B cell (primary cell): ENCODE measurements at regions not wholly inside any gene's neighbourhood (a gene's known extent, or its start where the extent isn't known, plus 50 kb on each side); places are given as distances from the start of the nearest gene placed in this dataset.

Experiments used
- ATAC-seq: fragments of 200-7000 bp; cut with Tn5 transposase; one replicate; pipeline ENCODE4 v1.10.0; 2021; ENCODE audit warnings: low read depth, mild to moderate bottlenecking, moderate number of reproducible peaks, moderate library complexity
- CTCF ChIA-PET: fragments of 350-600 bp; sonication (Branson Sonifier 250); formaldehyde crosslinking; loops from one replicate; lab custom pipeline; 2021; ENCODE audit warnings: antibody characterized with exemption, inconsistent platforms; lab: Charles Lee
- POLR2A ChIA-PET: fragments of 350-600 bp; sonication (Branson Sonifier 250); formaldehyde crosslinking; loops from one replicate; lab custom pipeline; 2021; ENCODE audit warnings: antibody characterized with exemption; lab: Charles Lee
- DNase-seq: peaks from one replicate; pipeline ENCODE4 v3.0.0; 2013
- H2AFZ ChIP-seq: 2 replicates; pipeline ENCODE4 v1.6.1; 2012; ENCODE audit warnings: mild to moderate bottlenecking, low read depth, low read length; ENCODE audit not compliant: insufficient read depth, poor library complexity, severe bottlenecking
- H3K27ac ChIP-seq, 2 donors: 1 replicate in 1 of 2; 2 replicates in 1 of 2; pipeline ENCODE4 v1.5.1; 2012 to 2013; ENCODE audit warnings: low read length in 2 of 2, mild to moderate bottlenecking in 2 of 2, moderate library complexity in 1 of 2
- H3K27me3 ChIP-seq, 4 experiments: fragments of 200-600 bp in 1 of 4; sonication (generic) in 1 of 4; replicated peaks in 1 of 4; 1 replicate in 2 of 4; 2 replicates in 2 of 4; pipeline versions ENCODE4 v1.6.1 to v1.7.0; 2013 to 2016; ENCODE audit warnings: low read length in 3 of 4, mild to moderate bottlenecking in 2 of 4, mixed read lengths in 1 of 4, moderate library complexity in 1 of 4; ENCODE audit not compliant: insufficient read depth in 4 of 4, control insufficient read depth in 3 of 4; ENCODE audit errors: control extremely low read depth in 1 of 4
- H3K36me3 ChIP-seq, 2 experiments: replicated peaks in 1 of 2; 1 replicate in 1 of 2; 2 replicates in 1 of 2; pipeline versions ENCODE4 v1.6.1 to v1.7.1; 2013; ENCODE audit warnings: low read length in 1 of 2; ENCODE audit not compliant: insufficient read depth in 2 of 2, control insufficient read depth in 1 of 2; ENCODE audit errors: control extremely low read depth in 1 of 2, extremely low read depth in 1 of 2
- H3K4me1 ChIP-seq, 2 donors: fragments of 200-600 bp in 1 of 2; sonication (generic) in 1 of 2; 1 replicate in 1 of 2; 2 replicates in 1 of 2; pipeline versions ENCODE4 v1.5.1 to v1.6.1; 2013 to 2017; ENCODE audit warnings: low read length in 2 of 2; ENCODE audit not compliant: control insufficient read depth in 2 of 2, insufficient read depth in 2 of 2
- H3K4me2 ChIP-seq: replicated peaks from 2 replicates; pipeline ENCODE3; 2012; ENCODE audit warnings: mild to moderate bottlenecking, low read depth, low read length; ENCODE audit not compliant: poor library complexity, severe bottlenecking
- H3K4me3 ChIP-seq, 5 experiments: fragments of 200-600 bp in 1 of 5; sonication (generic) in 1 of 5; 1 replicate in 3 of 5; 2 replicates in 2 of 5; pipeline versions ENCODE4 v1.5.1 to v1.7.0; 2011 to 2016; ENCODE audit warnings: low read length in 4 of 5, mild to moderate bottlenecking in 4 of 5, low read depth in 2 of 5, control low read depth in 1 of 5, moderate library complexity in 1 of 5; ENCODE audit not compliant: insufficient read depth in 1 of 5; ENCODE audit errors: control extremely low read depth in 1 of 5, extremely low read depth in 1 of 5
- H3K79me2 ChIP-seq: fragments of 200-600 bp; sonication (generic); one replicate; pipeline ENCODE4 v1.6.0; 2016; ENCODE audit warnings: low read length; ENCODE audit not compliant: control insufficient read depth, insufficient read depth
- H3K9ac ChIP-seq: fragments of 200-600 bp; sonication (generic); 2 replicates; pipeline ENCODE4 v1.6.1; 2017; ENCODE audit warnings: mild to moderate bottlenecking, low read length, moderate library complexity
- H3K9me3 ChIP-seq, 3 donors: one replicate each; pipeline versions ENCODE4 v1.6.1 to v1.7.1; 2013; ENCODE audit warnings: low read length in 2 of 3; ENCODE audit not compliant: control insufficient read depth in 2 of 3, insufficient read depth in 1 of 3; ENCODE audit errors: control extremely low read depth in 1 of 3
- H4K20me1 ChIP-seq: 2 replicates; pipeline ENCODE4 v1.6.0; 2012; ENCODE audit warnings: mild to moderate bottlenecking, low read length; ENCODE audit not compliant: insufficient read depth, control insufficient read depth, poor library complexity, severe bottlenecking
- H3K27ac Mint-ChIP-seq: one replicate; pipeline ENCODE4 v1.8.0; 2021; ENCODE audit warnings: mixed read lengths
- H3K27me3 Mint-ChIP-seq: one replicate; pipeline ENCODE4 v1.8.0; 2021; ENCODE audit warnings: mixed read lengths
- H3K4me1 Mint-ChIP-seq: one replicate; pipeline ENCODE4 v1.8.0; 2021; ENCODE audit warnings: mixed read lengths
- H3K4me3 Mint-ChIP-seq: one replicate; pipeline ENCODE4 v1.8.0; 2021; ENCODE audit warnings: mixed read lengths
- H3K9me3 Mint-ChIP-seq: one replicate; pipeline ENCODE4 v1.8.0; 2022; ENCODE audit warnings: mixed read lengths; ENCODE audit not compliant: insufficient read depth
- EZH2 ChIP-seq: IDR thresholded peaks from 2 replicates; pipeline ENCODE4 v1.6.1; 2012; ENCODE audit warnings: borderline replicate concordance, low read depth, mild to moderate bottlenecking, moderate library complexity, low read length; ENCODE audit not compliant: insufficient read depth, poor library complexity, severe bottlenecking
- WGBS: methylation state at CpG from one replicate; pipeline ENCODE4 v1.1.5; 2013; ENCODE audit warnings: missing lambda C conversion rate; ENCODE audit not compliant: insufficient coverage; 5-methylcytosine and 5-hydroxymethylcytosine counted together
- intact Hi-C: fragments of 100-400 bp; cut with micrococcal nuclease; formaldehyde crosslinking; loops from one replicate; pipeline ENCODE4 v1.10.0; 2022
- TF ChIP-seq, protein P1 (sequence below): fragments of 200-600 bp; IDR thresholded peaks from one replicate; pipeline ENCODE4 v1.8.0; 2022; ENCODE audit warnings: antibody characterized with exemption, mild to moderate bottlenecking

DNA sequence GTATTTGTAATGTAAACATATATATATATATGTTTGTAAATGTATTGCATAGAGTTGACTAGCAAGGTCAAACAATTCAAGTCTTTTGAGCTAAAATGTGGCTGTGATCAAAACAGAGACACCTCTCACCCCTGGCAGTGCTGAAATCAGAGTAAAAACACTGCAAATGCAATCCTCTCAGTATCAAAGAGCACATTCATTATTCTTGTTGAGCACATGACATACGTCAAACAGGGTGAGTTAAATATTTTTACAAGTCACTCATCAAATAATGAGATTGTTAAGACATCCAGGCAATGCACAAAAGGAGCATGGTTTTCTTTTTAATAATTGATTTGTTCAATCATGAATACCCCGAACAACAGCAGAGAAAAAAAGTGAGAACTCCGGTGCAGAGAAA, 114.1 kb upstream of the KCNIP4 start:
- no CpG with 5 or more reads among the region's 3 CpGs for WGBS
- no peaks in the 10 kb centered on the region for H3K27me3 ChIP-seq
- no peaks in the 10 kb centered on the region for H3K4me1 ChIP-seq
- no peaks in the 10 kb centered on the region for H3K9me3 ChIP-seq
- ChIA-PET POLR2A (no interaction called here), CTCF (no interaction called here)
- no peaks in the 10 kb centered on the region for H3K27me3 Mint-ChIP-seq
- H2AFZ ChIP-seq: no peak overlapping the region
- DNase-seq (no peak), ATAC-seq (no peak)
- no peak overlapping the region for H3K4me2 ChIP-seq
- no peak overlapping the region for H3K9ac ChIP-seq
- H3K4me1 Mint-ChIP-seq: no peaks in the 10 kb centered on the region
- TF ChIP-seq, protein P1, sequence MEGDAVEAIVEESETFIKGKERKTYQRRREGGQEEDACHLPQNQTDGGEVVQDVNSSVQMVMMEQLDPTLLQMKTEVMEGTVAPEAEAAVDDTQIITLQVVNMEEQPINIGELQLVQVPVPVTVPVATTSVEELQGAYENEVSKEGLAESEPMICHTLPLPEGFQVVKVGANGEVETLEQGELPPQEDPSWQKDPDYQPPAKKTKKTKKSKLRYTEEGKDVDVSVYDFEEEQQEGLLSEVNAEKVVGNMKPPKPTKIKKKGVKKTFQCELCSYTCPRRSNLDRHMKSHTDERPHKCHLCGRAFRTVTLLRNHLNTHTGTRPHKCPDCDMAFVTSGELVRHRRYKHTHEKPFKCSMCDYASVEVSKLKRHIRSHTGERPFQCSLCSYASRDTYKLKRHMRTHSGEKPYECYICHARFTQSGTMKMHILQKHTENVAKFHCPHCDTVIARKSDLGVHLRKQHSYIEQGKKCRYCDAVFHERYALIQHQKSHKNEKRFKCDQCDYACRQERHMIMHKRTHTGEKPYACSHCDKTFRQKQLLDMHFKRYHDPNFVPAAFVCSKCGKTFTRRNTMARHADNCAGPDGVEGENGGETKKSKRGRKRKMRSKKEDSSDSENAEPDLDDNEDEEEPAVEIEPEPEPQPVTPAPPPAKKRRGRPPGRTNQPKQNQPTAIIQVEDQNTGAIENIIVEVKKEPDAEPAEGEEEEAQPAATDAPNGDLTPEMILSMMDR: no peak
- no peak for TF ChIP-seq EZH2
- no peaks in the 10 kb centered on the region for H3K79me2 ChIP-seq
- H3K4me3 ChIP-seq: no peak overlapping the region
- H3K27ac ChIP-seq: no peak overlapping the region
- no peak overlapping the region for H3K27ac Mint-ChIP-seq
- H4K20me1 ChIP-seq: no peaks in the 10 kb centered on the region
- intact Hi-C loops: no loop called here
- no peak overlapping the region for H3K4me3 Mint-ChIP-seq
- no peaks in the 10 kb centered on the region for H3K36me3 ChIP-seq
- no peaks in the 10 kb centered on the region for H3K9me3 Mint-ChIP-seq

DNA sequence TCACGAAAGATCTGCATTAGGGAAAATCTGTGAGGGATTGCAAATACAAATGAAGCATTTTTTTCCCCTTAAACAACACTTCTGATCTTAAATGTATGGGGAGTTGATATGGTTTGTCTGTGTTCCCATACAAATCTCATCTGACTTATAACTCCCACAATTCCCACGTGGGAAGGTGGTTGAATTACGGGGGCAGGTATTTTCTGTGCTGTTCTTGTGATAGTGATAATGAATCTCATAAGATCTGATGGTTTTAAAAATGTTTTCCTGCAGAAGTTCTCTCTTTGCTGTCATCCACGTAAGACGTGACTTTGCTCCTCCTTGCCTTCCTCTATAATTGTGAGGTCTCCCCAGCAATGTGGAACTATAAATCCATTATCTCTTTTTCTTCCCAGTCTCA, 107.4 kb upstream of the KCNIP4 start:
- Mint-ChIP-seq H3K27me3 (no peaks in the 10 kb centered on the region), H3K4me1 (no peaks in the 10 kb centered on the region), H3K27ac (no peak overlapping the region), H3K4me3 (no peak overlapping the region), H3K9me3 (peaks cover 4% of the 10 kb centered on the region)
- no peaks in the 10 kb centered on the region for H4K20me1 ChIP-seq
- no CpG with 5 or more reads among the region's 5 CpGs for WGBS
- no peak overlapping the region for H2AFZ ChIP-seq
- DNase-seq (no peak), ATAC-seq (no peak)
- intact Hi-C loops: no loop called here
- no peak overlapping the region for H3K4me2 ChIP-seq
- no peaks in the 10 kb centered on the region for H3K4me1 ChIP-seq
- H3K9me3 ChIP-seq: peaks cover 0 to 8% (median 0%) of the 10 kb centered on the region in 3 donors
- ChIA-PET POLR2A (no interaction called here), CTCF (no interaction called here)
- no peaks in the 10 kb centered on the region for H3K27me3 ChIP-seq
- TF ChIP-seq EZH2: no peak
- TF ChIP-seq, protein P1: no peak
- no peaks in the 10 kb centered on the region for H3K36me3 ChIP-seq
- H3K9ac ChIP-seq: no peak overlapping the region
- H3K4me3 ChIP-seq: no peak overlapping the region
- H3K27ac ChIP-seq: no peak overlapping the region
- no peaks in the 10 kb centered on the region for H3K79me2 ChIP-seq
